ENCODE measurements at regions not wholly inside any gene's neighbourhood (a gene's known extent, or its start where the extent isn't known, plus 50 kb on each side); places are given as distances from the start of the nearest gene placed in this dataset.

GRCh38 chr2:12004713-12005112 is 258.3 kb downstream of the LPIN1 start:
- TF ChIP-seq CTCF (IDR thresholded peaks at IDR 0.05) (no peak), POLR2A (IDR thresholded peaks at IDR 0.05) (no peak)
